ENCODE measurements at regions not wholly inside any gene's neighbourhood (a gene's known extent, or its start where the extent isn't known, plus 50 kb on each side); places are given as distances from the start of the nearest gene placed in this dataset.

- Histone ChIP-seq H3K23ac (ENCODE audit: low read depth, low read length) (no peak overlapping the region), H2BK5ac (ENCODE audit: low read depth, low read length, poor library complexity, severe bottlenecking) (no peak overlapping the region), H3K79me1 (ENCODE audit: low read depth in 1 of 2, low read length in 2 of 2) (no peaks in the 10 kb centered on the region), H3K9ac (ENCODE audit: low read depth, low read length) (no peak overlapping the region), H4K5ac (ENCODE audit: low read depth, low read length) (no peak overlapping the region), H4K8ac (ENCODE audit: low read depth in 2 of 2, low read length in 2 of 2) (no peak overlapping the region), H2AK9ac (replicated peaks; ENCODE audit: low read depth, low read length, poor library complexity) (no peak overlapping the region), H2AK5ac (ENCODE audit: low read depth, low read length) (no peak overlapping the region), H2BK15ac (ENCODE audit: low read depth, low read length) (no peak overlapping the region), H3K36me3 (ENCODE audit: control insufficient read depth, insufficient read depth, low read length) (no peaks in the 10 kb centered on the region), H3K27ac (ENCODE audit: insufficient read depth, low read length) (no peak overlapping the region), H3K9me1 (ENCODE audit: insufficient read depth, low read length) (no peaks in the 10 kb centered on the region), H4K20me1 (ENCODE audit: insufficient read depth, low read length) (no peaks in the 10 kb centered on the region), H3K56ac (ENCODE audit: extremely low read depth, insufficient read depth, low read length) (no peak overlapping the region), H2AFZ (replicated peaks; ENCODE audit: low read length, poor library complexity) (no peak overlapping the region), H3K4me1 (ENCODE audit: control insufficient read depth, insufficient read depth, low read length) (no peaks in the 10 kb centered on the region), H4K91ac (ENCODE audit: insufficient read depth, low read depth, low read length) (no peak overlapping the region), H3K4ac (ENCODE audit: low read depth, low read length) (no peak overlapping the region), H3K4me2 (ENCODE audit: low read depth, low read length) (no peak overlapping the region), H2BK120ac (ENCODE audit: low read depth, low read length) (no peak overlapping the region), H3K9me3 (ENCODE audit: control insufficient read depth, insufficient read depth, low read length) (peaks cover 71% of the 10 kb centered on the region), H3K4me3 (ENCODE audit: insufficient read depth, low read depth, low read length) (no peak overlapping the region), H3K18ac (ENCODE audit: low read depth, low read length) (no peak overlapping the region), H3K27me3 (ENCODE audit: control insufficient read depth, insufficient read depth, low read length) (no peaks in the 10 kb centered on the region), H3K14ac (replicated peaks; ENCODE audit: low read depth, low read length) (no peak overlapping the region), H2BK20ac (ENCODE audit: low read depth, low read length) (no peak overlapping the region)
- TF ChIP-seq MAZ (IDR thresholded peaks at IDR 0.05; ENCODE audit: borderline replicate concordance, low read depth, low read length) (no peak), RAD21 (IDR thresholded peaks at IDR 0.05; ENCODE audit: low read length) (no peak), FOS (IDR thresholded peaks at IDR 0.05; ENCODE audit: low read depth, low read length) (no peak), RFX5 (IDR thresholded peaks at IDR 0.05; ENCODE audit: low read depth, low read length) (no peak), CHD1 (IDR thresholded peaks at IDR 0.05; ENCODE audit: low read depth, low read length) (no peak), USF2 (IDR thresholded peaks at IDR 0.05; ENCODE audit: low read depth, low read length) (no peak), ELK1 (IDR thresholded peaks at IDR 0.05; ENCODE audit: borderline replicate concordance, low read depth, low read length) (no peak), SMC3 (IDR thresholded peaks at IDR 0.05; ENCODE audit: low read depth, low read length) (no peak), NFE2L2 (IDR thresholded peaks at IDR 0.05; ENCODE audit: low read depth, low read length) (no peak), POLR2A (IDR thresholded peaks at IDR 0.05; ENCODE audit: low read depth, low read length) (no peak), CTCF (conservative IDR thresholded peaks at IDR 0.05; ENCODE audit: low read depth, low read length) (no peak), MAFK (IDR thresholded peaks at IDR 0.05; ENCODE audit: low read depth, low read length) (no peak), MXI1 (IDR thresholded peaks at IDR 0.05; ENCODE audit: borderline replicate concordance, low read depth, low read length) (no peak), BHLHE40 (IDR thresholded peaks at IDR 0.05; ENCODE audit: low read depth, low read length) (no peak), RCOR1 (IDR thresholded peaks at IDR 0.05; ENCODE audit: insufficient replicate concordance, low read length) (no peak), CEBPB (IDR thresholded peaks at IDR 0.05; ENCODE audit: low read depth, low read length) (no peak)
- BruUV-seq (replicated peaks): no TSS peak
- CTCF ChIA-PET: no interaction called here
- DNase-seq (no peak), ATAC-seq (ENCODE audit: low read depth) (no peak)
- intact Hi-C loops (cut with micrococcal nuclease): no loop called here
- POLR2A ChIA-PET (ENCODE audit: unreplicated experiment): no interaction called here
- in situ Hi-C loops (cut with MboI; ENCODE audit: low sequenced_read_pairs): no loop called here
- WGBS, 2 experiments (ENCODE audit: extremely low coverage in 2 of 2, insufficient read length in 1 of 2): 74% methylated on average over 9 of the region's 21 CpGs; no CpG with 5 or more reads in 1 of the 2 experiments
- dilution Hi-C loops (cut with HindIII; ENCODE audit: low sequenced_read_pairs, unreplicated experiment): no loop called here
These were observed 157.8 kb upstream of the AFDN start for GRCh38 chr6:167668754-167669552.

Measured in IMR-90 (cell line).